ENCODE measurements at regions not wholly inside any gene's neighbourhood (a gene's known extent, or its start where the extent isn't known, plus 50 kb on each side); places are given as distances from the start of the nearest gene placed in this dataset.

DNA sequence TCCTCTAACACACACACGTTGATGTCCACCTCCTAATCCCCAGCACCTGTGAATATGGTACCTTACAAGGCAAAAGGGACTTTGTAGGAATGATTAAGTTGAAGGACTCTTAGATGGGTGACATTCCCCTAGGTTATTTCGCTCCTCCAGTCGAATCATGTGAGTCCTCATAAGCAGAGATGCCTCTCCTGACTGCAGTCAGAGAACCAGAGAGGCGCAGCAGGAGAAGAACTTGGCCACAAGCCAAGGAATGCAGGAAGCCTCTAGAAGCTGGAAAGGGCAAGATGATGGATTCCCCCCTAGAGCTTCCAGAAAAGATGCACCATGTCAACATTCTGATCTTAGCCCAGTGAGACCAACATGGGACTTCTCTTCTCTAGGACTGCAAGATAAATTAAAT lies 133.1 kb upstream of the PTPRT start:
- TF ChIP-seq, protein P1, sequence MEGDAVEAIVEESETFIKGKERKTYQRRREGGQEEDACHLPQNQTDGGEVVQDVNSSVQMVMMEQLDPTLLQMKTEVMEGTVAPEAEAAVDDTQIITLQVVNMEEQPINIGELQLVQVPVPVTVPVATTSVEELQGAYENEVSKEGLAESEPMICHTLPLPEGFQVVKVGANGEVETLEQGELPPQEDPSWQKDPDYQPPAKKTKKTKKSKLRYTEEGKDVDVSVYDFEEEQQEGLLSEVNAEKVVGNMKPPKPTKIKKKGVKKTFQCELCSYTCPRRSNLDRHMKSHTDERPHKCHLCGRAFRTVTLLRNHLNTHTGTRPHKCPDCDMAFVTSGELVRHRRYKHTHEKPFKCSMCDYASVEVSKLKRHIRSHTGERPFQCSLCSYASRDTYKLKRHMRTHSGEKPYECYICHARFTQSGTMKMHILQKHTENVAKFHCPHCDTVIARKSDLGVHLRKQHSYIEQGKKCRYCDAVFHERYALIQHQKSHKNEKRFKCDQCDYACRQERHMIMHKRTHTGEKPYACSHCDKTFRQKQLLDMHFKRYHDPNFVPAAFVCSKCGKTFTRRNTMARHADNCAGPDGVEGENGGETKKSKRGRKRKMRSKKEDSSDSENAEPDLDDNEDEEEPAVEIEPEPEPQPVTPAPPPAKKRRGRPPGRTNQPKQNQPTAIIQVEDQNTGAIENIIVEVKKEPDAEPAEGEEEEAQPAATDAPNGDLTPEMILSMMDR (CRISPR knock-in tag; IDR thresholded peaks at IDR 0.05), result no peak
- no peak for TF ChIP-seq ZNF510 (CRISPR knock-in tag; IDR thresholded peaks at IDR 0.05; ENCODE audit: low read depth)
- TF ChIP-seq, protein P2, sequence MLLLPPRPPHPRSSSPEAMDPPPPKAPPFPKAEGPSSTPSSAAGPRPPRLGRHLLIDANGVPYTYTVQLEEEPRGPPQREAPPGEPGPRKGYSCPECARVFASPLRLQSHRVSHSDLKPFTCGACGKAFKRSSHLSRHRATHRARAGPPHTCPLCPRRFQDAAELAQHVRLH (CRISPR knock-in tag; IDR thresholded peaks at IDR 0.05; ENCODE audit: borderline replicate concordance, low read depth), result no peak
- no peak for TF ChIP-seq ZNF253 (CRISPR knock-in tag; IDR thresholded peaks at IDR 0.05; ENCODE audit: borderline replicate concordance)
- TF ChIP-seq ZNF564 (CRISPR knock-in tag; IDR thresholded peaks at IDR 0.05), result no peak

Measured in HepG2 (cell line).